Central memory CD8-positive, alpha-beta T cell (primary cell): ENCODE measurements at regions not wholly inside any gene's neighbourhood (a gene's known extent, or its start where the extent isn't known, plus 50 kb on each side); places are given as distances from the start of the nearest gene placed in this dataset.

ENCODE experiments used
- ATAC-seq: fragments of 150-1000 bp; cut with Tn5 transposase; replicated peaks from 2 replicates; pipeline ENCODE4 v1.10.0; 2022; ENCODE audit warnings: mild to moderate bottlenecking, moderate FRiP score, moderate number of reproducible peaks; ENCODE audit not compliant: poor library complexity, severe bottlenecking; ENCODE audit errors: extremely low read depth
- DNase-seq, 2 donors: peaks; one replicate each; pipeline ENCODE4 v3.0.0; 2021; ENCODE audit warnings: low spot score in 2 of 2
- H3K27ac Mint-ChIP-seq: one replicate; pipeline ENCODE4 v1.8.0; 2022; ENCODE audit warnings: low read depth, mild to moderate bottlenecking, moderate library complexity, mixed read lengths
- H3K27me3 Mint-ChIP-seq: one replicate; pipeline ENCODE4 v1.8.0; 2022; ENCODE audit warnings: mixed read lengths
- H3K36me3 Mint-ChIP-seq: one replicate; pipeline ENCODE4 v1.8.0; 2022; ENCODE audit warnings: mild to moderate bottlenecking, moderate library complexity, mixed read lengths; ENCODE audit not compliant: insufficient read depth
- H3K4me1 Mint-ChIP-seq: one replicate; pipeline ENCODE4 v1.8.0; 2022; ENCODE audit warnings: mixed read lengths
- H3K4me3 Mint-ChIP-seq: one replicate; pipeline ENCODE4 v1.8.0; 2022; ENCODE audit warnings: mild to moderate bottlenecking, moderate library complexity, mixed read lengths
- H3K9me3 Mint-ChIP-seq: one replicate; pipeline ENCODE4 v1.8.0; 2022; ENCODE audit warnings: mixed read lengths

GRCh38 chr14:49460662-49461061, 125.5 kb downstream of the RPS29 start:
- Mint-ChIP-seq H3K36me3 (peaks cover 1% of the 10 kb centered on the region), H3K9me3 (no peaks in the 10 kb centered on the region), H3K27me3 (peaks cover 28% of the 10 kb centered on the region), H3K27ac (no peak overlapping the region), H3K4me1 (no peaks in the 10 kb centered on the region), H3K4me3 (no peak overlapping the region)
- ATAC-seq (no peak), DNase-seq (no peak)

GRCh38 chr14:49456589-49456988, 129.6 kb downstream of the RPS29 start:
- DNase-seq: no peak
- Mint-ChIP-seq H3K4me3 (no peak overlapping the region), H3K27ac (no peak overlapping the region), H3K9me3 (no peaks in the 10 kb centered on the region), H3K27me3 (peaks cover 57% of the 10 kb centered on the region), H3K36me3 (no peaks in the 10 kb centered on the region), H3K4me1 (no peaks in the 10 kb centered on the region)
- no peak for ATAC-seq

DNA sequence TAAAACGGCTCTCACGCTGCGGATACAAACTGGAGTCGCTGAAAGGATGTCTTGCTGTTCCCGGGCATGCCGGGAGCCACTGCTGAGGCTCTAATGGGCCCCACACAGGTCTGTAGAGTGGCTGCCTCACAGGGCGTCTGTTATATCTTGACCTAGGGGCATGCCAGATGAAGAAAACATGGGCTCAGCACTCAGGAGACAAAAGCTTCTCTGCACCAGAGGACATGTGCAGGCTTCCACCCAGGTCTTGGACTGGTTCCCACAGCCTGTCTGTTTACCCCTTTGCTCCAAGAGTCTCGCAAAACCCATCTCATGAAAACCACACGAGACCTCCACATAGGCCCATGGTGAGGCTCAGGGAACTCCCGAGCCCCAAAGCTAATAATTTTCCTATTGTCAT, 134.2 kb downstream of the RPS29 start:
- Mint-ChIP-seq H3K4me3 (no peak overlapping the region), H3K9me3 (peaks cover 5% of the 10 kb centered on the region), H3K27me3 (peaks cover 64% of the 10 kb centered on the region), H3K27ac (no peak overlapping the region), H3K36me3 (no peaks in the 10 kb centered on the region), H3K4me1 (no peaks in the 10 kb centered on the region)
- DNase-seq: no peak
- no peak for ATAC-seq

GRCh38 chr14:49449749-49450148, 136.4 kb downstream of the RPS29 start:
- H3K4me3 Mint-ChIP-seq: no peak overlapping the region
- ATAC-seq: no peak
- H3K36me3 Mint-ChIP-seq: no peaks in the 10 kb centered on the region
- H3K9me3 Mint-ChIP-seq: peaks cover 5% of the 10 kb centered on the region
- peaks cover 72% of the 10 kb centered on the region for H3K27me3 Mint-ChIP-seq
- no peak for DNase-seq
- no peaks in the 10 kb centered on the region for H3K4me1 Mint-ChIP-seq
- no peak overlapping the region for H3K27ac Mint-ChIP-seq

DNA sequence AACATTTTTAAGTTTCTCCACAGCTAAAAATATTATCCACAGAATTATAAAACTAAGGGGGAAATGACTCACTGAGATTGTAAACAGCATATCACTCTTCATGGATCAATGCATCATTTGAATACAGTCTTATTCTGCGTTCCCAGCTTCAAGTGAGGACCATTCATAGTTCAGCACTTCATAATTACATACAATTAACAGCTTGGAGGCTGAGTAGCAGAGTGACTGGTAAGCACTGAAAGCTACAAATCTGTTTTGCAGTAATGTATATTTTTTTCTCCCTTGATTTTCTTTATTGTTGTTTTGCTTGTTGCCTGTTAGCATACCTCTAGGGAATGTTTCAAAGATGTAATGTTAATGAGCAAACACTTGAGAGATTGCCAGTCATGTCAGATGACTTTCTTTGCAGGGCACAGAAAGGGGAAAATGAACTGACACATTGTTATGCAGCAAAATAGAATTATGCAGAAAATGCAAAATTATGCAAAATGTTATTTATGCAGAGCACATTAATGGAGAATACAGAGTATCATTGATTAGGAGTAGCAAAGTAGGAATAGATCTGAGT, 138.6 kb downstream of the RPS29 start:
- Mint-ChIP-seq H3K9me3 (peaks cover 5% of the 10 kb centered on the region), H3K27ac (no peak overlapping the region), H3K4me3 (no peak overlapping the region), H3K27me3 (peaks cover 60% of the 10 kb centered on the region), H3K36me3 (no peaks in the 10 kb centered on the region), H3K4me1 (no peaks in the 10 kb centered on the region)
- DNase-seq (no peak), ATAC-seq (no peak)

DNA sequence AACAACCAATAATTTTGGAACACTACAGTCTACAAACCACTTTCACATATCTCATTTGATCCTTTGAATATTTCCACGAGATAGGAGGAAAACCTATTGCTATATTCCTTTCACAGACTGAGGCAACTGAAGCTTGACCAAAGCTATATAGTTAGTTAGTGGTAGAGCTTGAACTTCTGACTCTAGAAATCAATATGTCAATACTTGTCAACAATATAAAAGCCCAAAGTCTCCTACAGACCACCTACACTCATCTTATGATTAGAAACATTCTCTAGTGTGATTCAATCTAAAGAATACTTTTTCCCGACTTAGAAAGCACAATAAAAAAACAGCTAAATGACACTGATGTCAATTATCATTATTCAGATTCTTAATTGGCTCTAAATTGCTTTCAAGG, 139.4 kb downstream of the RPS29 start:
- no peak for DNase-seq
- H3K4me3 Mint-ChIP-seq: no peak overlapping the region
- no peaks in the 10 kb centered on the region for H3K36me3 Mint-ChIP-seq
- peaks cover 61% of the 10 kb centered on the region for H3K27me3 Mint-ChIP-seq
- ATAC-seq: no peak
- H3K4me1 Mint-ChIP-seq: no peaks in the 10 kb centered on the region
- H3K9me3 Mint-ChIP-seq: peaks cover 5% of the 10 kb centered on the region
- no peak overlapping the region for H3K27ac Mint-ChIP-seq

DNA sequence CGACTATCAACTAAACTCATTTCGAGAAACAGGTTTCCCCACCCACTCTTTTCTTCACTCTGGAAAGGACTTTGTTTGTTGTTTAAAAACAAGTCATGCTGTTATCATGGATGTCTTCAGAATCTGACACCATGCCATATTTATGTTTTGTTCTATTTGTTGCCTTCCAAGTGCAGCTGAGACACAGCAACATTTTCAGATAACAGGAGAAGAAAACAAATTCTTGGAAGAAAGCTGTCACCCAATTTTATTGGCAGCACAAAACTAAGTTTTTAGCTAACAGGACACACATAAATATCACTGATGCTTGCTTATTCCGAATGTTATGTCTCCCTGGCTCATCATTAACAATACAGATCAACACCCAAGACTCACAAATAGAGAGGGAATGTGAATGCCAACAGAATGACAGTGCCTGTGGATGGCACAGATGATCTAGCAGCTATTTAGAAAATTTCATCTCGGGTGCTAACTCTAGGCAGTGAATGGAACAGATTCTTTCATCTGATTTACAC, 147.9 kb downstream of the RPS29 start:
- H3K27me3 Mint-ChIP-seq: peaks cover 70% of the 10 kb centered on the region
- no peaks in the 10 kb centered on the region for H3K4me1 Mint-ChIP-seq
- no peak overlapping the region for H3K27ac Mint-ChIP-seq
- H3K9me3 Mint-ChIP-seq: peaks cover 5% of the 10 kb centered on the region
- no peak overlapping the region for H3K4me3 Mint-ChIP-seq
- no peak for DNase-seq
- H3K36me3 Mint-ChIP-seq: no peaks in the 10 kb centered on the region
- ATAC-seq: no peak

DNA sequence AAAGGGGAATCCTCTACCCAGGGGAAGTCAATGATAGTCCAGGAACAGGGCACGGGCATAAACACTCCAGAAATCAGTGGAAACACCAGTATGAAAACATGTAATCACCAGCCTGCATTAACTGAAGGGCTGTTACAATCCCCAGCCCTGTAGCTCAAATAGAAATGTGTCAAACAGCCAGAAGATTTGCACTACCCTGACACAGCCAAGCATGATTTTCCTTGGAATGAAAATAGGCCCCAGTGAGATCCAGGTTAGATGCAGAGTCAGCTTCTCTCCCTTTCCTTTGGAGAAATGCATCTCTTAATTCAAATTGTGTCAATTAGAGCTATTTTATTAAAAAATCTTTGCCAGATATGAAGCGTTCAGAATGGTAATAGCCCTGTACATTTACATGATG, 158.1 kb downstream of the RPS29 start:
- Mint-ChIP-seq H3K4me3 (no peak overlapping the region), H3K9me3 (peaks cover 31% of the 10 kb centered on the region), H3K27ac (no peak overlapping the region), H3K27me3 (peaks cover 99% of the 10 kb centered on the region), H3K36me3 (no peaks in the 10 kb centered on the region), H3K4me1 (no peaks in the 10 kb centered on the region)
- DNase-seq: no peak
- no peak for ATAC-seq

- no peaks in the 10 kb centered on the region for H3K36me3 Mint-ChIP-seq
- DNase-seq: no peak
- H3K27me3 Mint-ChIP-seq: peaks cover 92% of the 10 kb centered on the region
- no peak overlapping the region for H3K27ac Mint-ChIP-seq
- no peaks in the 10 kb centered on the region for H3K4me1 Mint-ChIP-seq
- peaks cover 22% of the 10 kb centered on the region for H3K9me3 Mint-ChIP-seq
- no peak overlapping the region for H3K4me3 Mint-ChIP-seq
- ATAC-seq: no peak
These were observed 159.1 kb downstream of the RPS29 start for GRCh38 chr14:49427117-49427516.

DNA sequence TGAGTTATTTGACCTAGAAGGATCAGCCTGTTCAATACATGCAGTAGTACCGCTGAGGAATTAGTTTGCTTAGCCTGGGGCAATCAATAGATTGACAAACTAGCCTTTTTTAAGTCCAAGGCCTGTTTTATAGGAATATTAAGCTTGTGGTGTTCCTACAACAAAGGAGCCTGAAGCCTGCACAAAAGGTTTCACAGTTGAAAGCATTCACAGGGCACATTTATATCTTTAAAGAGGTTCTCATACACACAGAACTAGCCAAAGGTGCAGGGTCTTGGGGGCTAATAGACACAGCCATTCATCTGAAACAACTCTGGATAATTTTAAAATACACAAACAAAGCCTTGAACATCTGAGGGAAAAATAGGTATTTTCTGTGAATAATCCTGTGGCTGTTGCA, 160.3 kb downstream of the RPS29 start:
- no peaks in the 10 kb centered on the region for H3K36me3 Mint-ChIP-seq
- peaks cover 13% of the 10 kb centered on the region for H3K9me3 Mint-ChIP-seq
- no peak overlapping the region for H3K27ac Mint-ChIP-seq
- H3K4me1 Mint-ChIP-seq: no peaks in the 10 kb centered on the region
- no peak for DNase-seq
- H3K27me3 Mint-ChIP-seq: peaks cover 80% of the 10 kb centered on the region
- no peak overlapping the region for H3K4me3 Mint-ChIP-seq
- no peak for ATAC-seq

DNA sequence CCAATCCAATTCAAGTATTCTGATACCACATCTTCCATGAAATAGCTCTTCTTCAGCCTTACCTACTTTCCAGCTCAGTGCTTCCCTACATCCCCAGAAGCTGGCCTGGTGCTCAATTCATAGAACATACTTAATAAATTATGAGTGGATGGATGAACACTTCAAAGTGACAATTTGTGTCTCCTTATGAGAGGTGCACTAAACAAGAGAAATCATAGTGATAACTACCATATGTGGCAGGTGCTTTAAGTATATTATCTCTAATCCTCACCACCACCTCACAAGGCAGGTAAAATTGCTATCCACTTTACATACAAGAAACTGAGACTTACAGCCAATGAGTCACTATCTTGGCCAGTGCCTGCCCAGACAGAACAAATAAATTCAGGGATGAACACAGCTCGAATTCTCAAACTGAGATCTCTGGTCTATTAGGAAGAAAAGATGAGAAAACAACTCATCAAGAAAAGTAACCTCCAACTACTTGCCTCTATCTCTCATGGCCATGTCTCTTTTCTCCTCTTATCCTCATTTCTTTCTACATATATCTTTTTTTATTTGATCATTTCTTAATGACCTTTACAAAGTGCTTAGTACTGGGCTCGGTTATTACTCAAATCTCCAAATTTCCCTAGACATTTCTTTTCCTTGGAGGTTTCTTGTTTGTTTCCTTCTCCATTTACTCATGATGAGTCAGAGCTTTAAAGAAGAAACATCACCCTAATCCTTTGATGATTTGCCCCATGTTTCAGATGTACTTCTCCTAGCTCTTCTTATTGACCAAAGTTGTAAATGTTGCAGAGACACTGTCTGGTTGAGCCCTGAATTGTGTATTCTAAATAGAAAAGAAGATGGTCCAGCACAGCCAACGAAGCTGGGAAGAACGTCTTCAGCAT, 161.5 kb downstream of the RPS29 start:
- H3K4me1 Mint-ChIP-seq: no peaks in the 10 kb centered on the region
- peaks cover 79% of the 10 kb centered on the region for H3K27me3 Mint-ChIP-seq
- H3K9me3 Mint-ChIP-seq: peaks cover 1% of the 10 kb centered on the region
- ATAC-seq (no peak), DNase-seq (no peak)
- H3K27ac Mint-ChIP-seq: no peak overlapping the region
- no peaks in the 10 kb centered on the region for H3K36me3 Mint-ChIP-seq
- H3K4me3 Mint-ChIP-seq: no peak overlapping the region

DNA sequence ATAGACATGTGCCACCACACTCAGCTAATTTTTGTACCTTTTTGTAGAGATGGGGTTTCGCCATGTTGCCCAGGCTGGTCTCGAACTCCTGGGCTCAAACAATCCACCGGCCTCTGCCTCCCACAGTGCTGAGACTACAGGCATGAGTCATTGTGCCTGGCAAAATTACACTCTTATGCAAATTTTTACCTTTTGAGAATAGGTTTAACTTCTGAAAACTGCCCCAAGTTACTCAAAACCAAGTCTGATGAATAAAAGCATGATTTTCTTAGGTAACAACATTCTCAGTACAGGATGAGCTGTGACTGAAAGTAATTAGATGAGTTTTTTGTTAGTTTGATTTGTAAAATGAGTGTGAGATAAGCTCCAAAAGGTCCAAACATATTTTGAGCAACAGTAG, 166.0 kb downstream of the RPS29 start:
- Mint-ChIP-seq H3K36me3 (no peaks in the 10 kb centered on the region), H3K27me3 (peaks cover 69% of the 10 kb centered on the region), H3K9me3 (no peaks in the 10 kb centered on the region), H3K27ac (no peak overlapping the region), H3K4me3 (no peak overlapping the region), H3K4me1 (no peaks in the 10 kb centered on the region)
- DNase-seq (no peak), ATAC-seq (no peak)

- H3K27ac Mint-ChIP-seq: no peak overlapping the region
- ATAC-seq (no peak), DNase-seq (no peak)
- H3K36me3 Mint-ChIP-seq: no peaks in the 10 kb centered on the region
- H3K4me1 Mint-ChIP-seq: no peaks in the 10 kb centered on the region
- H3K9me3 Mint-ChIP-seq: no peaks in the 10 kb centered on the region
- H3K4me3 Mint-ChIP-seq: no peak overlapping the region
- H3K27me3 Mint-ChIP-seq: peaks cover 55% of the 10 kb centered on the region
These were observed 167.4 kb downstream of the RPS29 start for GRCh38 chr14:49418789-49419188.
